Suprapubic skin (tissue), 4 donors: ENCODE measurements at regions not wholly inside any gene's neighbourhood (a gene's known extent, or its start where the extent isn't known, plus 50 kb on each side); places are given as distances from the start of the nearest gene placed in this dataset.

Source experiments
- EP300 ChIP-seq: sonication (generic); formaldehyde crosslinking; IDR thresholded peaks from one replicate; pipeline ENCODE4 v1.6.1; 2017; ENCODE audit warnings: antibody characterized with exemption
- POLR2A ChIP-seq, 2 donors: fragments of 450-650 bp; IDR thresholded peaks; one replicate each; pipeline ENCODE4 v1.6.1; 2017; ENCODE audit warnings: antibody characterized with exemption in 2 of 2, mild to moderate bottlenecking in 2 of 2, moderate library complexity in 2 of 2
- POLR2AphosphoS5 ChIP-seq, 3 donors: sonication (generic); formaldehyde crosslinking; IDR thresholded peaks; one replicate each; pipeline ENCODE4 v1.6.1; 2017; ENCODE audit warnings: antibody characterized with exemption in 3 of 3
- TF ChIP-seq, protein P1 (sequence below), 2 donors: fragments of 200-600 bp in 1 of 2; fragments of 450-650 bp in 1 of 2; sonication (generic) in 1 of 2; IDR thresholded peaks; one replicate each; pipeline ENCODE4 v1.5.1; 2016 to 2019; ENCODE audit warnings: antibody characterized with exemption in 2 of 2, mild to moderate bottlenecking in 1 of 2, moderate library complexity in 1 of 2

DNA sequence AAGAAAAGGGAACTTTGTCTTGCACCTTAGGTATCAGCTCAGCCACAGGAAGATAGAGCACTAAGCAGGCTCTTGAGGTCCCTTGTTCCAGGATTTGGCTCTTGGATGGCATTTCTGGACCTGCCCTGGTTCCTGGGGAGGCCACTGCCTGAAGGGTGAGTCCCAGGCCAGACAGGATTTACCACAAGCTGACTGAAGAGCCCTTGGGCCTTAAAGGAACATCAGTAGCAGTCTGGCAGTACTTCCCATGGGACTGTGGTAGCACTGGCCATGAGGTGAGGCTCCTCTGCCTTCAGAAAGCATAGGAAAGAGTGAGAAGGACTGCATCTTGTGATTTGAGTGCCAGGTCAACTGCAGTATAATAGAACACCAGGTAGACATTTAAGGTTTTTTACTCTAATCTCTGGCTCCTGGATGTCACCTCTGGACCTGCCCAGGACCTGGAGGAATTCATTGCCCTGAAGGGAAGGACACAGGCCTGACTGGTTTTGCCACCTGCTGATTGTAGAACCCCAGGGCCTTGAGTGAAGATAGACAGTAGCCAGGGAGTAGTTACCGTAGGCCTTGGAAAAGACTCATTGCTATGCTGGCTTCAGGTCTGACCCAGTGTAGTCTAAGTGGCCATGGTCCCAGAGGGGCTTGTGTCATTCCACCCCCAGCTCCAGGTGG is 154.4 kb upstream of the CREB1 start:
- TF ChIP-seq, protein P1, sequence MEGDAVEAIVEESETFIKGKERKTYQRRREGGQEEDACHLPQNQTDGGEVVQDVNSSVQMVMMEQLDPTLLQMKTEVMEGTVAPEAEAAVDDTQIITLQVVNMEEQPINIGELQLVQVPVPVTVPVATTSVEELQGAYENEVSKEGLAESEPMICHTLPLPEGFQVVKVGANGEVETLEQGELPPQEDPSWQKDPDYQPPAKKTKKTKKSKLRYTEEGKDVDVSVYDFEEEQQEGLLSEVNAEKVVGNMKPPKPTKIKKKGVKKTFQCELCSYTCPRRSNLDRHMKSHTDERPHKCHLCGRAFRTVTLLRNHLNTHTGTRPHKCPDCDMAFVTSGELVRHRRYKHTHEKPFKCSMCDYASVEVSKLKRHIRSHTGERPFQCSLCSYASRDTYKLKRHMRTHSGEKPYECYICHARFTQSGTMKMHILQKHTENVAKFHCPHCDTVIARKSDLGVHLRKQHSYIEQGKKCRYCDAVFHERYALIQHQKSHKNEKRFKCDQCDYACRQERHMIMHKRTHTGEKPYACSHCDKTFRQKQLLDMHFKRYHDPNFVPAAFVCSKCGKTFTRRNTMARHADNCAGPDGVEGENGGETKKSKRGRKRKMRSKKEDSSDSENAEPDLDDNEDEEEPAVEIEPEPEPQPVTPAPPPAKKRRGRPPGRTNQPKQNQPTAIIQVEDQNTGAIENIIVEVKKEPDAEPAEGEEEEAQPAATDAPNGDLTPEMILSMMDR (IDR thresholded peaks at IDR 0.05), result no peak
- no peak for TF ChIP-seq EP300
- no peak for TF ChIP-seq POLR2AphosphoS5 (IDR thresholded peaks at IDR 0.05)
- TF ChIP-seq POLR2A (IDR thresholded peaks at IDR 0.05), result no peak
